T-helper 2 cell treated with Interferon-gamma antibody and Interleukin-4, amounts not matched to agents 5 μg/mL and 100 μg/mL, for 36 hours (primary cell): ENCODE measurements at regions not wholly inside any gene's neighbourhood (a gene's known extent, or its start where the extent isn't known, plus 50 kb on each side); places are given as distances from the start of the nearest gene placed in this dataset.

Experiments
- DNase-seq: peaks from one replicate; pipeline ENCODE4 v3.0.0; 2021; ENCODE audit warnings: low spot score
- H3K27ac Mint-ChIP-seq: one replicate; pipeline ENCODE4 v1.8.0; 2021; ENCODE audit warnings: mild to moderate bottlenecking, mixed read lengths
- H3K27me3 Mint-ChIP-seq: one replicate; pipeline ENCODE4 v1.8.0; 2021; ENCODE audit warnings: low read depth, mixed read lengths
- H3K36me3 Mint-ChIP-seq: one replicate; pipeline ENCODE4 v1.8.0; 2021; ENCODE audit warnings: low read depth, mixed read lengths
- H3K4me1 Mint-ChIP-seq: one replicate; pipeline ENCODE4 v1.8.0; 2021; ENCODE audit warnings: low read depth, mixed read lengths
- H3K4me3 Mint-ChIP-seq: one replicate; pipeline ENCODE4 v1.8.0; 2022; ENCODE audit warnings: mild to moderate bottlenecking, moderate library complexity, mixed read lengths
- H3K9me3 Mint-ChIP-seq: one replicate; pipeline ENCODE4 v1.8.0; 2021; ENCODE audit warnings: mixed read lengths

DNA sequence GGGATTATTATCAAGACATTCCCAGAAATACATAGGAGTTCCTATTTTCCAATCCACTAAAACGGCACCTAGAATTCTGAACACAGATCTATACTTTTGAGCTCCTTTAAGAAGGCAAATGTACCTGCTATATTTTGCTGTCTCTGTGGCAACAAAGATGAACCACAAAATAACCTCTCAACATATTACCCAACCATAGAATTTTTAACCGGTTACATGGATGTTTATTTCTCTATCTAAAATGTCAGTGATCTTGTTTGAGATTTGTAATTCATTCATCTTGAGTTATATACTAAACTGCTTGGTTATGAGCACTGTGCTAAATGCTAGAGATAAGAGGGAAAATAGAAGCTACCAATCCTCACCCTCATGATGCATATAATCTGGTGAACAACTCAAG is 117.5 kb upstream of the HMGCLL1 start:
- peaks cover 4% of the 10 kb centered on the region for H3K9me3 Mint-ChIP-seq
- no peak for DNase-seq
- no peaks in the 10 kb centered on the region for H3K36me3 Mint-ChIP-seq
- no peak overlapping the region for H3K27ac Mint-ChIP-seq
- no peak overlapping the region for H3K4me3 Mint-ChIP-seq
- no peaks in the 10 kb centered on the region for H3K4me1 Mint-ChIP-seq
- H3K27me3 Mint-ChIP-seq: no peaks in the 10 kb centered on the region

GRCh38 chr6:55696041-55696440 is 117.0 kb upstream of the HMGCLL1 start:
- no peak overlapping the region for H3K27ac Mint-ChIP-seq

DNA sequence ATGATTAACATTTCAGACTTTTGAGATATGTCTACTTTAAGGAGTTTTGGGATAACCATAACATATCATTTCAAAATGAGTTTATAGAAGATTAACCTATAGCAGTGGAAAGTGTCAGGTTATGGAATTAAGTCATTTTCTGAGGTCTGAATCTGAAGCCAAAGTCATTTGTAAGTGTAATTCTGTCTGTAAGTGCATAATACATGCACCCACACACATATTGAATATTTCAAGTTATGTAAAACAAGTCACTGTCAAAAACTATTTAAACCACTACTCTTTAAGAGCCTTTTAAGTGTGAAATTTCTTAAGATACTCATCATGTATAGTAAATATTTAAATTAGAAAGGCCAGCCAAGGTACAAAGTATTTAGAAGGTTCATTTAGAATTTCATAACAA is 115.8 kb upstream of the HMGCLL1 start:
- Mint-ChIP-seq H3K27ac (no peak overlapping the region), H3K36me3 (no peaks in the 10 kb centered on the region), H3K4me3 (no peak overlapping the region), H3K27me3 (no peaks in the 10 kb centered on the region), H3K9me3 (peaks cover 8% of the 10 kb centered on the region), H3K4me1 (no peaks in the 10 kb centered on the region)
- no peak for DNase-seq

More at GRCh38 chr6:55696041-55696440, 117.0 kb upstream of the HMGCLL1 start:
- no peaks in the 10 kb centered on the region for H3K4me1 Mint-ChIP-seq
- no peak for DNase-seq
- no peaks in the 10 kb centered on the region for H3K27me3 Mint-ChIP-seq
- H3K4me3 Mint-ChIP-seq: no peak overlapping the region
- H3K36me3 Mint-ChIP-seq: no peaks in the 10 kb centered on the region
- peaks cover 8% of the 10 kb centered on the region for H3K9me3 Mint-ChIP-seq

- H3K9me3 Mint-ChIP-seq: peaks cover 8% of the 10 kb centered on the region
Measured at GRCh38 chr6:55694148-55694547, 115.2 kb upstream of the HMGCLL1 start.

GRCh38 chr6:55679503-55679902 is 100.5 kb upstream of the HMGCLL1 start:
- no peak overlapping the region for H3K4me3 Mint-ChIP-seq
- H3K36me3 Mint-ChIP-seq: peaks cover 1% of the 10 kb centered on the region
- H3K27me3 Mint-ChIP-seq: no peaks in the 10 kb centered on the region
- no peak overlapping the region for H3K27ac Mint-ChIP-seq
- no peaks in the 10 kb centered on the region for H3K4me1 Mint-ChIP-seq
- DNase-seq: no peak
- peaks cover 11% of the 10 kb centered on the region for H3K9me3 Mint-ChIP-seq

More at GRCh38 chr6:55694148-55694547, 115.2 kb upstream of the HMGCLL1 start:
- Mint-ChIP-seq H3K27ac (no peak overlapping the region), H3K27me3 (no peaks in the 10 kb centered on the region), H3K36me3 (no peaks in the 10 kb centered on the region), H3K4me1 (no peaks in the 10 kb centered on the region), H3K4me3 (no peak overlapping the region)
- DNase-seq: no peak

DNA sequence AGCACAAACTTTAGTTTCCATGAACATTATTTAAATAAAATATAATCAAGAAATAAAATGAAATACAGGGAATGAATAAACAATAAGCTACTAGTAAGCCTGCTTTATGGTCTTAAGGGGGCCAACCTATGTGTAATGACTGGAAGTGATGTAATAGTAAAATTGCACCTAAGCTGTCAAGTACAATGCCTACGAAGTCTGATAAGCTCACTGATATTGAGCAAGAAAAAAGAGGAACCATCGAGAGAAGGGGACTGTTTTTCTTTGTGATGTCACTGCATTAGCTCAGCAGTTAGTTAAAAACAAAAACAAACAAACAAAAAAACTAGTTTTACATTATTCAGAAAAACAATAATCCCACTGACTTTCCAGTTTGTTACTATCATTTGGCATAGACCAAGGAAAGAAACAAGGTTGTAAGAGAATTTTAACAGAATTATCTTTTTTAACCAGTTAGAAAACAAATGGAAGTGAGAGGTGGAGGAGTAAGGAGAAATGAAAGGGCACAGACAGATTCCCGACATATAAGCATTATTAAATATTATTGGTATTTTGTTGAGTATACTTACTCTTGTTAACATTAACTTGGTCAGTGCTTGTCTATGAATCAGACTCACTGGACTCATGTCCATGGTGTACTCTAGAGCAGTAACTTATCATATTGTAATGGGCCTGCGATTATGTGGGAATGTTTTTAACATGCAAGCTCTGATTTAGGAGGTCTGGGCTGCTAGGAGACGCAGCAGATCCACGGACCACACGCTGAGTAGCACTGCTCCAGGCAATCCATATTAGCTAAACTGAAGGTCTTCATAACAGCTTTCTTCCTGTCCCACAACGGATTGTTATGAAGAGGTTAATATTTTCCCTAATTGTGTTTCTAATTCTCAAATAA is 99.6 kb upstream of the HMGCLL1 start:
- no peak for DNase-seq
- Mint-ChIP-seq H3K36me3 (no peaks in the 10 kb centered on the region), H3K27ac (no peak overlapping the region), H3K4me1 (no peaks in the 10 kb centered on the region), H3K27me3 (no peaks in the 10 kb centered on the region), H3K4me3 (no peak overlapping the region), H3K9me3 (peaks cover 4% of the 10 kb centered on the region)

- no peaks in the 10 kb centered on the region for H3K27me3 Mint-ChIP-seq
- H3K27ac Mint-ChIP-seq: no peak overlapping the region
- no peak overlapping the region for H3K4me3 Mint-ChIP-seq
- no peaks in the 10 kb centered on the region for H3K36me3 Mint-ChIP-seq
- peaks cover 4% of the 10 kb centered on the region for H3K9me3 Mint-ChIP-seq
- no peak for DNase-seq
- H3K4me1 Mint-ChIP-seq: no peaks in the 10 kb centered on the region
Measured at GRCh38 chr6:55676736-55677135, 97.7 kb upstream of the HMGCLL1 start.

DNA sequence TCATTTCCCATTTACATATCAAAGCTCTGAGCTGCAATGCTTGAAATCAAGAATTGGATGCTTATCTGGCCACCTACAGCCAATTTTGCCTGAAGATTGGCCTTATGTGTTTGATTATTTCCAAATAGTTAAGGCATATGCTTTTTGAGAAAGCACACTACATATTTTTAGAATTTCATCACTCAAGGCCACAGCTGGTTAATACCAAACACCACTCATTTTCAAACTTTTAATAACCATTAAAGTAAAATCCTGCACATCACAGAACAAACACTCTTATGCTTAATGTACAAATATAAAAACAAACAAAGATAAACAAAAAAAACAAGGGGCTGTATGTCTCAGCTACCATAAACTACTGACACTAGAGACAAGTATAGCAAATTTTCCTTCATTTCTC is 96.9 kb upstream of the HMGCLL1 start:
- no peaks in the 10 kb centered on the region for H3K36me3 Mint-ChIP-seq
- H3K27ac Mint-ChIP-seq: no peak overlapping the region
- no peaks in the 10 kb centered on the region for H3K4me1 Mint-ChIP-seq
- DNase-seq: no peak
- no peak overlapping the region for H3K4me3 Mint-ChIP-seq
- H3K9me3 Mint-ChIP-seq: peaks cover 4% of the 10 kb centered on the region
- no peaks in the 10 kb centered on the region for H3K27me3 Mint-ChIP-seq

- no peak for DNase-seq
- H3K9me3 Mint-ChIP-seq: peaks cover 4% of the 10 kb centered on the region
- no peaks in the 10 kb centered on the region for H3K36me3 Mint-ChIP-seq
- H3K27me3 Mint-ChIP-seq: no peaks in the 10 kb centered on the region
- no peaks in the 10 kb centered on the region for H3K4me1 Mint-ChIP-seq
- no peak overlapping the region for H3K27ac Mint-ChIP-seq
- H3K4me3 Mint-ChIP-seq: no peak overlapping the region
Measured at GRCh38 chr6:55674672-55675071, 95.7 kb upstream of the HMGCLL1 start.

DNA sequence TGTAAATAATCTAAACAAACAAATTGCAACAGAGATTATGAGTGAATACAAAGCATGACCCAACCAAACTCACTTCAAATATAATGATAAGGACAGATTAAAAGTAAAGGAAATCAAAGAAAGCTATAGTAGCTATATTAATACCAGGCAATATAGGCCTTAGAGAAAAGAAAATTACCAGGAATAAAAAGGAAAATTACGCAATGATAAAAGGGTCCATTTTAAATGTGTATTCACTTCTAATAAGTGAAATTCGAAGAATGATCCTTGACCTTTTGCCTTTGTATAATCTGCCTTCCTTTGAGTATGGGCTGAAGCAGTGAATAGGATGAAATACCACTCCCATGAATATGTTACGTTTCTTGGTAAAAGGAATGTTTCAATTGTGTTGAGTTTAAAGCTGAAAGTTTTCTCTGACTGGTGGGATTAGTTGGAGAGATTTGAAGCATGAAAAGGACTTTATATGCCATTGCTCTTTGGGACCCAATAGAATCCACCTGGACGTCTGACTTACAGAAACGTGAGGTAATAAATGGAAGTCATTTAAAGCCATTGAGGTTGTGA is 91.9 kb upstream of the HMGCLL1 start:
- no peak overlapping the region for H3K27ac Mint-ChIP-seq

DNA sequence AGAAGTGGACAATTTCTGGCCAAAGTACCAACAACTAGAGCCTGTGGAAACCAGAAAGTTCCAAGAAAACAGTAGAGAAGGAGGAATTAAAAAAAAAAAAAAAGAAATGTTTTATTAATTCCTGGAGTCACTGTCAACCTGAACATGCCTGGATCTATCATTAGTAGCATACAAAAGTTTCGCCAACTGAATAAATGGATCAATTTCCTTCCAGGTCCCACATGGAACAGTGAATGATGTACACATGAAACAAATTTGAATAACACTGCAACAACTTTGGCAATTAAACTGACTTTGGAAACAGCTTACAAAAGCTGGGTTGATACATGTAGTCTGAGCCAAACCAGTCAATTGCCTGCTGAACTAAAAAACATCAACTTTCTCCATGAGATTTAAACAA is 90.0 kb upstream of the HMGCLL1 start:
- Mint-ChIP-seq H3K4me3 (no peak overlapping the region), H3K36me3 (no peaks in the 10 kb centered on the region), H3K4me1 (no peaks in the 10 kb centered on the region), H3K9me3 (peaks cover 5% of the 10 kb centered on the region), H3K27me3 (no peaks in the 10 kb centered on the region), H3K27ac (no peak overlapping the region)
- DNase-seq: no peak

More for the DNA sequence above, 91.9 kb upstream of the HMGCLL1 start:
- Mint-ChIP-seq H3K9me3 (peaks cover 4% of the 10 kb centered on the region), H3K4me1 (no peaks in the 10 kb centered on the region), H3K27me3 (no peaks in the 10 kb centered on the region), H3K36me3 (no peaks in the 10 kb centered on the region), H3K4me3 (no peak overlapping the region)
- DNase-seq: no peak

DNA sequence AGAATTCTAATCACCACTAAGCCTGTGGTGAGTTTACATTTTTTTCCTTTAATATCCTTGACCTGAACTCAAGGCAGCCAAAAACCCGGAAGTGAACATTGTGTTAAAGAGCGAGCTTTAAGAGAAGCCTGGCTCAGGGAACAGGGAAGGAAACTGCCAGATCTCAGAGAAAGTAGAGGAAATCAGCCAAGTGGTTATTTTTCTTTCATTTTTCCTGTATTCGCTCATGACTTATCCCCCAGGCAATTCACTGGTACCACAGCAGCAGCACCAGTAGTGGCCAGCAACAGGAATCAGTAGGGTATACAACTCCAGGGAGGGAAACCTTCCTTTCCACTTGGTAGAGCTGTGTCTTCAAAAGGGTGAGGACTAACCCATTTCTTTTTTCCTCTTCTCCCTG is 89.6 kb upstream of the HMGCLL1 start:
- H3K27ac Mint-ChIP-seq: no peak overlapping the region
- DNase-seq: no peak
- no peaks in the 10 kb centered on the region for H3K36me3 Mint-ChIP-seq
- no peak overlapping the region for H3K4me3 Mint-ChIP-seq
- peaks cover 9% of the 10 kb centered on the region for H3K9me3 Mint-ChIP-seq
- H3K4me1 Mint-ChIP-seq: no peaks in the 10 kb centered on the region
- no peaks in the 10 kb centered on the region for H3K27me3 Mint-ChIP-seq

- H3K27ac Mint-ChIP-seq: no peak overlapping the region
- no peak for DNase-seq
- H3K36me3 Mint-ChIP-seq: no peaks in the 10 kb centered on the region
- no peaks in the 10 kb centered on the region for H3K27me3 Mint-ChIP-seq
- H3K9me3 Mint-ChIP-seq: peaks cover 21% of the 10 kb centered on the region
- H3K4me1 Mint-ChIP-seq: no peaks in the 10 kb centered on the region
- no peak overlapping the region for H3K4me3 Mint-ChIP-seq
Measured at GRCh38 chr6:55667341-55667740, 88.3 kb upstream of the HMGCLL1 start.

- H3K27ac Mint-ChIP-seq: no peak overlapping the region
- H3K27me3 Mint-ChIP-seq: no peaks in the 10 kb centered on the region
- no peaks in the 10 kb centered on the region for H3K4me1 Mint-ChIP-seq
- no peaks in the 10 kb centered on the region for H3K36me3 Mint-ChIP-seq
- peaks cover 26% of the 10 kb centered on the region for H3K9me3 Mint-ChIP-seq
- H3K4me3 Mint-ChIP-seq: no peak overlapping the region
- no peak for DNase-seq
Measured at GRCh38 chr6:55666606-55667225, 87.7 kb upstream of the HMGCLL1 start.
